ENCODE measurements at regions not wholly inside any gene's neighbourhood (a gene's known extent, or its start where the extent isn't known, plus 50 kb on each side); places are given as distances from the start of the nearest gene placed in this dataset.

GRCh38 chr9:88684046-88684445, 149.1 kb downstream of the NXNL2 start:
- intact Hi-C loops (cut with micrococcal nuclease) = no loop called here
- Histone ChIP-seq H2AFZ (ENCODE audit: insufficient read depth, low read depth, low read length, poor library complexity, severe bottlenecking) (no peak overlapping the region), H3K27ac (ENCODE audit: low read length in 2 of 2) (no peak overlapping the region), H4K20me1 (ENCODE audit: control insufficient read depth, insufficient read depth, low read length, poor library complexity, severe bottlenecking) (no peaks in the 10 kb centered on the region), H3K79me2 (ENCODE audit: control insufficient read depth, insufficient read depth, low read length) (no peaks in the 10 kb centered on the region), H3K4me1 (ENCODE audit: control insufficient read depth in 2 of 2, insufficient read depth in 2 of 2, low read length in 2 of 2) (no peaks in the 10 kb centered on the region), H3K36me3 (replicated peaks in 1 of 2; ENCODE audit: control extremely low read depth in 1 of 2, control insufficient read depth in 1 of 2, extremely low read depth in 1 of 2, insufficient read depth in 2 of 2, low read length in 1 of 2) (no peaks in the 10 kb centered on the region), H3K9me3 (ENCODE audit: control extremely low read depth in 1 of 3, control insufficient read depth in 2 of 3, insufficient read depth in 1 of 3, low read length in 2 of 3) (no peaks in the 10 kb centered on the region), H3K4me3 (ENCODE audit: control extremely low read depth in 1 of 5, extremely low read depth in 1 of 5, insufficient read depth in 1 of 5, low read depth in 2 of 5, low read length in 4 of 5) (no peak overlapping the region), H3K9ac (ENCODE audit: low read length) (no peak overlapping the region), H3K4me2 (replicated peaks; ENCODE audit: low read depth, low read length, poor library complexity, severe bottlenecking) (no peak overlapping the region), H3K27me3 (replicated peaks in 1 of 4; ENCODE audit: control extremely low read depth in 1 of 4, control insufficient read depth in 3 of 4, insufficient read depth in 4 of 4, low read length in 3 of 4) (no peaks in the 10 kb centered on the region)
- H3K27ac Mint-ChIP-seq = no peak overlapping the region
- no peaks in the 10 kb centered on the region for H3K4me1 Mint-ChIP-seq
- POLR2A ChIA-PET = no interaction called here
- TF ChIP-seq CTCF (IDR thresholded peaks at IDR 0.05) (no peak), EZH2 (IDR thresholded peaks at IDR 0.05; ENCODE audit: borderline replicate concordance, insufficient read depth, low read depth, low read length, poor library complexity, severe bottlenecking) (no peak)
- CTCF ChIA-PET = no interaction called here
- 80% methylated on average over 7 of the region's 8 CpGs for WGBS (ENCODE audit: insufficient coverage)
- no peak overlapping the region for H3K4me3 Mint-ChIP-seq
- no peak for DNase-seq
- ATAC-seq (ENCODE audit: low read depth) = no peak
- H3K9me3 Mint-ChIP-seq (ENCODE audit: insufficient read depth) = no peaks in the 10 kb centered on the region
- H3K27me3 Mint-ChIP-seq = no peaks in the 10 kb centered on the region

- Histone ChIP-seq H3K9ac (ENCODE audit: low read length) (no peak overlapping the region), H4K20me1 (ENCODE audit: control insufficient read depth, insufficient read depth, low read length, poor library complexity, severe bottlenecking) (no peaks in the 10 kb centered on the region), H3K4me3 (ENCODE audit: control extremely low read depth in 1 of 5, extremely low read depth in 1 of 5, insufficient read depth in 1 of 5, low read depth in 2 of 5, low read length in 4 of 5) (no peak overlapping the region), H3K4me2 (replicated peaks; ENCODE audit: low read depth, low read length, poor library complexity, severe bottlenecking) (no peak overlapping the region), H3K27ac (ENCODE audit: low read length in 2 of 2) (no peak overlapping the region), H3K36me3 (replicated peaks in 1 of 2; ENCODE audit: control extremely low read depth in 1 of 2, control insufficient read depth in 1 of 2, extremely low read depth in 1 of 2, insufficient read depth in 2 of 2, low read length in 1 of 2) (no peaks in the 10 kb centered on the region), H3K9me3 (ENCODE audit: control extremely low read depth in 1 of 3, control insufficient read depth in 2 of 3, insufficient read depth in 1 of 3, low read length in 2 of 3) (no peaks in the 10 kb centered on the region), H3K27me3 (replicated peaks in 1 of 4; ENCODE audit: control extremely low read depth in 1 of 4, control insufficient read depth in 3 of 4, insufficient read depth in 4 of 4, low read length in 3 of 4) (no peaks in the 10 kb centered on the region), H2AFZ (ENCODE audit: insufficient read depth, low read depth, low read length, poor library complexity, severe bottlenecking) (no peak overlapping the region), H3K79me2 (ENCODE audit: control insufficient read depth, insufficient read depth, low read length) (no peaks in the 10 kb centered on the region), H3K4me1 (ENCODE audit: control insufficient read depth in 2 of 2, insufficient read depth in 2 of 2, low read length in 2 of 2) (no peaks in the 10 kb centered on the region)
- 88% methylated on average over 4 of the region's 10 CpGs for WGBS (ENCODE audit: insufficient coverage)
- no peak for TF ChIP-seq EZH2 (IDR thresholded peaks at IDR 0.05; ENCODE audit: borderline replicate concordance, insufficient read depth, low read depth, low read length, poor library complexity, severe bottlenecking)
- TF ChIP-seq CTCF (IDR thresholded peaks at IDR 0.05) = no peak
- no peak overlapping the region for H3K27ac Mint-ChIP-seq
- no peaks in the 10 kb centered on the region for H3K27me3 Mint-ChIP-seq
- POLR2A ChIA-PET = no interaction called here
- H3K4me3 Mint-ChIP-seq = no peak overlapping the region
- intact Hi-C loops (cut with micrococcal nuclease) = no loop called here
- DNase-seq (no peak), ATAC-seq (ENCODE audit: low read depth) (no peak)
- H3K4me1 Mint-ChIP-seq = no peaks in the 10 kb centered on the region
- no peaks in the 10 kb centered on the region for H3K9me3 Mint-ChIP-seq (ENCODE audit: insufficient read depth)
- CTCF ChIA-PET = no interaction called here
Measured at GRCh38 chr9:88684845-88685244, 149.9 kb downstream of the NXNL2 start.

Measured in B cell (primary cell).